ENCODE measurements at regions not wholly inside any gene's neighbourhood (a gene's known extent, or its start where the extent isn't known, plus 50 kb on each side); places are given as distances from the start of the nearest gene placed in this dataset.

DNA sequence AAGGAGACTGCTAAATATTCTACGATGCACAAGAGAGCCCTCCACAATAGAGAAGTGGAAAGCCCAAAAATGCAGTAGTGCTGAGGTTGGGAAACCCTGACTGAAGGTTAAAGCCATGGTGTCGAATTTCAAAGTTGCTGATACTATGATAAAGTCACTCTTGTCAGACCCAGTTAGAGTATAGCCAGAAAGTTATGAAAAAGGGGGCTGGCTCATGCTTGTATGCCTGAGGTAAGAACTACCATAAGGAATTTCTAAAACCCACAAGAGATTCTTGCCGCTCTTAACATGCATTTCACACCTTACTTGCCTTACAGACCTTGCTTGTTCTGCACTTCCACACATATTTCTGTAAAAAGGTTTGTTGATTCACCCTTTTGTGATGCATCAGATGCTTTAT is 184.6 kb downstream of the SLC6A15 start:
- no peak overlapping the region for H3K4me3 ChIP-seq (ENCODE audit: low read depth, low read length)
- no peak for TF ChIP-seq CTCF (IDR thresholded peaks at IDR 0.05; ENCODE audit: borderline replicate concordance, insufficient read depth, low read depth, low read length)

- H3K4me3 ChIP-seq (ENCODE audit: low read depth, low read length), result no peak overlapping the region
These were observed 185.8 kb downstream of the SLC6A15 start for GRCh38 chr12:84726780-84727179.

GRCh38 chr12:84723988-84724387 is 188.6 kb downstream of the SLC6A15 start:
- TF ChIP-seq CTCF (IDR thresholded peaks at IDR 0.05; ENCODE audit: borderline replicate concordance, insufficient read depth, low read depth, low read length), result no peak
- no peak overlapping the region for H3K4me3 ChIP-seq (ENCODE audit: low read depth, low read length)

More at GRCh38 chr12:84726780-84727179, 185.8 kb downstream of the SLC6A15 start:
- TF ChIP-seq CTCF (IDR thresholded peaks at IDR 0.05; ENCODE audit: borderline replicate concordance, insufficient read depth, low read depth, low read length), result no peak

GRCh38 chr12:84719997-84720396 is 192.6 kb downstream of the SLC6A15 start:
- H3K4me3 ChIP-seq (ENCODE audit: low read depth, low read length), result no peak overlapping the region
- TF ChIP-seq CTCF (IDR thresholded peaks at IDR 0.05; ENCODE audit: borderline replicate concordance, insufficient read depth, low read depth, low read length), result no peak

GRCh38 chr12:84718906-84719305 is 193.7 kb downstream of the SLC6A15 start:
- H3K4me3 ChIP-seq (ENCODE audit: low read depth, low read length), result no peak overlapping the region
- no peak for TF ChIP-seq CTCF (IDR thresholded peaks at IDR 0.05; ENCODE audit: borderline replicate concordance, insufficient read depth, low read depth, low read length)

DNA sequence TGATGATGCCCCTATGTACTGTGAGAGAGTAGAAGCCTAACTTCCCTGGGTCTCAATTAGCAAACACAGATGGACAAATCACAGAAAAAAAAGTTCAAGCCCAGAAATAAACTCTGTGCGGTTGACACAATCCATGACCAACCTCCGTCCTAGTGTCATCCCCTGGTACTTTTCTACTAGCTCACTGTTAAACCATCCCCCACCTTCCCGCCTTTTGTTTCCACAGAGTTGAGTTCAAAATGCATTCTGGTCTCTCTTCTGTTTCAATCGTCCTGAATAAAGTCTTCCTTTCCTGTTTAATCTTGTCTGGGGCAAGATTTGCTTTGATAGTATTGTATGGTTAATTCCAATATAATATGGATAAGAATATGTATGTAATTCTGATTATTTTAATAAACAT is 199.9 kb downstream of the SLC6A15 start:
- TF ChIP-seq CTCF (IDR thresholded peaks at IDR 0.05; ENCODE audit: borderline replicate concordance, insufficient read depth, low read depth, low read length), result no peak
- no peak overlapping the region for H3K4me3 ChIP-seq (ENCODE audit: low read depth, low read length)

- H3K4me3 ChIP-seq (ENCODE audit: low read depth, low read length), result no peak overlapping the region
- no peak for TF ChIP-seq CTCF (IDR thresholded peaks at IDR 0.05; ENCODE audit: borderline replicate concordance, insufficient read depth, low read depth, low read length)
These were observed 206.2 kb downstream of the SLC6A15 start for GRCh38 chr12:84706374-84706773.
